T-helper 2 cell (primary cell): ENCODE measurements at regions not wholly inside any gene's neighbourhood (a gene's known extent, or its start where the extent isn't known, plus 50 kb on each side); places are given as distances from the start of the nearest gene placed in this dataset.
"Not testable (repeated sequence)": the region's sequence is repeated elsewhere in the genome, so short reads cannot be mapped to it uniquely, and the experiment has no call there.

Experiments
- DNase-seq, 5 experiments: peaks; one replicate each; pipeline versions ENCODE4 v3.0.0 to v3.0.0-alpha.2; 2012 to 2022

DNA sequence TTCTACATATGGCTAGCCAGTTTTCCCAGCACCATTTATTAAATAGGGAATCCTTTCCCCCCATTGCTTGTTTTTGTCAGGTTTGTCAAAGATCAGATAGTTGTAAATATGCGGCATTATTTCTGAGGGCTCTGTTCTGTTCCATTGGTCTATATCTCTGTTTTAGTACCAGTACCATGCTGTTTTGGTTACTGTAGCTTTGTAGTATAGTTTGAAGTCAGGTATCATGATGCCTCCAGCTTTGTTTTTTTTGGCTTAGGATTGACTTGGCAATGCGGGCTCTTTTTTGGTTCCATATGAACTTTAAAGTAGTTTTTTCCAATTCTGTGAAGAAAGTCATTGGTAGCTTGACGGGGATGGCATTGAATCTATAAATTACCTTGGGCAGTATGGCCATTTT, 60.0 kb upstream of the GPC3 start:
- DNase-seq = not testable (repeated sequence)

GRCh38 chrX:134067107-134067506, 81.7 kb upstream of the GPC3 start:
- DNase-seq = not testable (repeated sequence)

- DNase-seq = not testable (repeated sequence)
These were observed 86.5 kb upstream of the GPC3 start for GRCh38 chrX:134071899-134072298.

- no peak for DNase-seq
These were observed 87.9 kb upstream of the GPC3 start for GRCh38 chrX:134073341-134073740.

DNA sequence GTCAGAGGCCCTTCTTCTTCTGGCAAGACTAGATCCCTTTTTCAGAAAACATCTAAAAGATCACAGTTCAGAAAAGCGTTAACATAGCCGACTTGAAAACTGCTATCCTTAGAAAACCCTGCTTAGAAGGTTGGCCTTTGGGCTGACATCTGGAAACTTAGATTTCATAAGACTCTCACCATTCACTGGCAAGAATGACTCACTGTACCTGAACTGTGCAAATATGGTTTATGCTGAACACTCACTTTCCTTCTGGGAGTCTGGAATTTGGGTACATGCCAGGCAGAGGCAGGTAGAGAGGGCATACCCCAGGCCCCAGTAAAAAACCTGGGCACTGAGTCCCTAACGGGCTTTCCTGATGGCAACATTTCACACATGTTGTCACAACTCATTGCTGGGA, 88.8 kb upstream of the GPC3 start:
- no peak for DNase-seq

DNA sequence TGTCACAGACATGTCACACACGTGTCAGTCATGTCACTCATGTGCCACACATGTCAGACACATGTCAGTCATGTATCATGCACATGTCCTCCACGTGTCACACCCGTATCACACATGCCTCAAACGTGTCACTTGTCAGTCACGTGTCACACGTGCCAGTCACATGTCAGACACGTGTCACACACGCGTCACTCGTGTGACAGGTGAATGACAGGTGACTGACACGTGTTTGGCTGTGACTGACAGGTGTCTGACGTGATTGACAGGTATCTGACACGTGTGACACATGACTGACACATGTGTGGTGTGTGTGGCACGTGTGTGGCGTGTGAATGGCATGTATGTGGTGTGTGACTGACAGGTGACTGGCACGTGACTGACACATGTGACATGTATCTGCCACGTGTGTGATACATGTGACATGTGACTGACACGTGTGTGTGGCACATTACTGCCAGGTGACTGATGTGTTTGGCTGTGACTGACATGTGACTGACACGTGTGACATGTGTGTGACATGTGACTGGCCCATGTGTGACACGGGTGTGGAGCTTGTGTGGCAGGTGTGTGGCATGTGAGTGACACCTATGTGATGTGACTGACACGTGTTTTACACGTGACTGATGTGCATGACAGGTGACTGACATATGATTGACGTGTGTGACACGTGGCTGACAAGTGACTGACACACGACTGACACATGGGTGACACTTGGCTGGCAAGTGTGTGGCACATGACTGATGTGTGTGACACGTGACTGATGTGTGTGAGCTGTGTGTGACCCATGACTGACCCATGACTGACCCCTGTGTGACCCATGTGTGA, 90.7 kb upstream of the GPC3 start:
- no peak for DNase-seq

GRCh38 chrX:134095366-134095765, 110.0 kb upstream of the GPC3 start:
- DNase-seq = no peak

GRCh38 chrX:134101636-134102035, 116.2 kb upstream of the GPC3 start:
- DNase-seq = no peak

- no peak for DNase-seq
These were observed 121.7 kb upstream of the CCDC160 start for GRCh38 chrX:134115270-134115669.

DNA sequence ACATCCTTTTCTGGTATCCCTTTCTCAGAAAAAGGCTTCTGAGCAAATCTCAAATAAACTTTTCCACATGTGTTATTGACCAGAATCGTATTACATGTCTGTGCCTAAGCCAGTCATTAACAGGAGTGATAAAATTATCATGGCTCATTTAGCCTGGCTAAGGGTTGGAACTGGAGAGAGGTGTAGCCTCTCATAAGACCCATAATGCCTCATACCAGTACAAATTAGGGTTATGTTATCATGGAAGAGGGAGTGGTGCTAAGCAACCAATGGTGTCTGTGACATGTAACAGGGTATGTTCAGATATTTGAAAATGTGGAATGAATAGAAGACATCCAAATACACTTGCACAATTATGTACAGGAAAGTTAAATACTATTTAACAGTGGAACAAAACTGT, 99.6 kb upstream of the CCDC160 start:
- DNase-seq = no peak

DNA sequence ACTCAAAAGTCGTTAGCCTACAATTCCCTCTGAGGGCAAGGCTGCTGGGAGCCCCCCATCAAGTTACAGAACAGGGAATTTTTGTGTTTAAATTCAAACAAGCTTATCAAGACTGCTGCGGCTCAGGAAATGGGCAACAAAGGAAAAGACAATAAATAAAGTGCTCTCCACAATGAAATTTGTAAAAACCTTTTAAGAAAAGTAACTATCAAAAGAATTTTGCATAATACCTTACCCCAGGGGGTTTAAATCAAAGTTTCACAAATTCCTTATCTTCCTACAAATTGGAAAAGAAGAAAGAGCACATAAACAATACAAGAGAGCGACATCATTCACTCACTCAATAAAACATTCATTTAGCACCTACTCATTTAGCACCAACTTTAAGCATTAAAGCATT, 97.9 kb upstream of the CCDC160 start:
- no peak for DNase-seq

DNA sequence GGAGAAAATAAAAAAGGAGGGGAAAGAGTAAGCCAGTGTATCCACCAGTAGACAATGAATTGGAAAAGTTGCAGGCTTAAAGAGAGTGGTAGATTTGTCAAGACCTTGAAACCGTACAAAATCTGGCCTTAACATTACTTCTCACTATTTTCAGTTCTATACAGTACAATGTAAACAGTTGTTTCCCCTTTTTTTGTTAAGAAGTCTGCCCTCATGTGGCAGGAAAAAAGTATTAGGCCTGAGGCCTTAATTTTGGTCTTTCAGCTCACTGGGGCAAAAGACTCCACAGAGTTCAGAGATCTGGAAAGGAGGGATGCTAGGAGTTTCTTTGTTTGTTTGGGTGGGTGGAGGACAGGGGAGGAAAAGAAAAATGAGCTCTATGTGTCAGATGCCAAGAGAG, 92.8 kb upstream of the CCDC160 start:
- DNase-seq = peak in 1 of 5 experiments; percentile 50

- no peak for DNase-seq
These were observed 90.5 kb upstream of the CCDC160 start for GRCh38 chrX:134146493-134146892.

- DNase-seq = no peak
These were observed 88.8 kb upstream of the CCDC160 start for GRCh38 chrX:134148172-134148692.

DNA sequence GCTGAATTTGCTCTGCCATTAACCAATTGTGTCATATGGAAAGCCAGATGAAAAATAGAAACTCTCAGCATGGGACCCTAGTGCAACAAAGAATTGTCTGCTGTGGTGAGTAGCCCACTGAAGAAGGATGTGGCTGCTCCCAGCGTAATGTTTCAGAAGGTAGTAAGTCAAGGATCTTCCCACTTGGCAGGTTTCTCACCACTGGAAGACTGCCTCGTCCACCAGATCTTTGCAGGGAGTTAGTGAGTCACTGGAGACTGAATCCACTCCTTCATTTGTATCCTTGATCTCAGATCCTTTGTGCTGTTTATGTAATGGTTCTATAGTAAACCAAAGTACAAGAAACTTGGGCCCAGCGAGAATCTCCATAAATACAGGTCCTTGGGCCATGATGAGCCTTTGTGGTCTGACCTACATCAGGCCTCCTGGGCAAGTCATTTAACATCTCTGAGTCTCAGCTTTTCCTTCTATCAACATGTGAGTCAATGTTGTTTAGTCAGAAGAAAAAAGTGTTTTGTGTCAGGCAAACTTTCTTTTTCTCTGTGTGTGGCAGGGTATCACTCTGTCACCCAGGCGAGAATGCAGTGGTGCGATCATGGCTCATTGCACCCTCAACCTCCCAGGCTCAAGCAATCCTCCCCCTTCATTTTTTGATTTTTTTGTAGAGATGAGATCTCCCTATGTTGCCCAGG, 78.0 kb upstream of the CCDC160 start:
- DNase-seq = peak in 1 of 5 experiments; percentile 50

DNA sequence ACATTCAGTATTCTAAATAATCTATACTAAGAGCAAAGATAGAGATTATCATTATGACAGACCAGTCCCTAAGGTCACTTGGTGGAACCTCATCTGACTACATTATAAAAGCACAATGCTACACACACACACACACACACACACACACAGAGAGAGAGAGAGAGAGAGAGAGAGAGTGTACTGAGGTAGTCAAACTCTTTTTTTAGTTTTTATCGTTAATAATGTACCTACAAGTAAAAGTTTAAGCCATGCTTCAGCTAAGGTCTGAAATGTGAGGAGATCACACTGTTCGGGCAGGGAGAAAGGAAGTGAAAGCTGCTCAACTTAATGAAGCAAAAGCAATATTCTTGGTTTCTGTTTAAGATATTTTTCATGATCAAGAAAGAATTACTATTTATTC, 75.8 kb upstream of the CCDC160 start:
- no peak for DNase-seq

GRCh38 chrX:134162032-134162431, 75.0 kb upstream of the CCDC160 start:
- no peak for DNase-seq

GRCh38 chrX:134163836-134164235, 73.1 kb upstream of the CCDC160 start:
- no peak for DNase-seq

GRCh38 chrX:134167591-134168203, 69.3 kb upstream of the CCDC160 start:
- no peak for DNase-seq

GRCh38 chrX:134171661-134172587, 65.1 kb upstream of the CCDC160 start:
- DNase-seq = peak in 2 of 5 experiments; percentile 10 to 72

GRCh38 chrX:134172588-134173259, 64.3 kb upstream of the CCDC160 start:
- DNase-seq = peak in 4 of 5 experiments; percentile 7 to 64 (median 19)
